HG03097 (cell line): ENCODE measurements at regions not wholly inside any gene's neighbourhood (a gene's known extent, or its start where the extent isn't known, plus 50 kb on each side); places are given as distances from the start of the nearest gene placed in this dataset.
A peak's percentile ranks its signal among the peaks of the same experiment; 100 is the strongest.

Experiments used
- ATAC-seq: cut with Tn5 transposase; IDR thresholded peaks from one replicate; pipeline ENCODE4 v1.9.1; 2021; ENCODE audit not compliant: unreplicated experiment, low FRiP score

- no peak for ATAC-seq
Measured at GRCh38 chr5:145708169-145708568, 127.0 kb downstream of the PRELID2 start.

DNA sequence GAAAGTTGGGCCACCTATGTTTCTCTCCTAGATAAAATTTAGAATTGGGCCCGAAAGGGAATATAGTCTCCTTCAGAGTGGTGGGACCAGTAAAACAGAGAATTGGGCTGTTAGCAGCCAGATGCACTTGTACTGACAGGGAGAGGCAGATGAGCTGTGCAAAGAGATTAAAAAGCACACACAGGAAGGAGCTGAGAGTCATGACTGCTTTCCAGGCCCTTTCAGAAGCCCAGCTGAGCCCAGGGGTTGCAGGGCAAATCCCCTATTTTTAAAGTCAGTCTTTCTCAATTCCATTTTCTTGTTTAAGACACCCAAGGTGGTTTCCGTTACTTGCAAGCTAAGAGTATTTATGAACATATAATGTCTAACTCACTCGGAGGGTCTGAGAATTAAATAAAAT, 130.4 kb downstream of the PRELID2 start:
- no peak for ATAC-seq

DNA sequence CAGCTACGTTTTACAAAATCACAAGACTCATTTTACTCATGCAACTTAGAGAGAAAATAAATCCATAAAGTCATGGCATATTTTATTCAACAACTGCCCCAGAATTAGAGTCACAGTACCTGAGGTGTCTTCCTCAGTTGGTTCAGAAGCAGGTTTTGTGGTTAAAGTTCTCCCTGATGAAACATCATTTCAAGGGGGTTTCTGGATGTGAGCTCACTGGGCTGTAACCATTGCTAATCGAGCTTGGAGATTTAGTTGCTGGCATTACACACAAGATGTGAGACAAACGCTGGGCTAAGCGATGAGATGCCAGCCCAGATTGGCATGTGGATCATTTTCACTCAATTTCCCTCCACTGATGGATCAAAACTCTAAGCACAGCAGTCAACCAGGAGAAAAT, 131.3 kb downstream of the PRELID2 start:
- ATAC-seq, result no peak

DNA sequence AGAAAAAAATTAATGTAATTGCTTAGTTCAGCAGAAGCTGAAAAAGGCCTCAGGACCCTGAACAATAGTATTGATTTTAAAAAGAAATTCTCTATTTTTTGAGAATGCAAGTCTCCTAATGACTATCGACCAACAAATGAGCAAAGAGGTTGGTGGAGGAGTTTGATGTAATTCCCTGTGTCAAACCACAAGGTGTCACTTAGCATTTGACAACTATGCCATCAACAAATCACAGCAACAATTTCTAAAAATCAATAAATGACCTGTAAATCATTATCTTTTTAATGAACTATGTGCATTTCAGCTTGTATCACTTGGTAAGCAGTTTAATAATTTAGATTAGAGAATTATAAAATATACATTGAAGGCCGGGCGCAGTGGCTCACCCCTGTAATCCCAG, 133.7 kb downstream of the PRELID2 start:
- no peak for ATAC-seq

DNA sequence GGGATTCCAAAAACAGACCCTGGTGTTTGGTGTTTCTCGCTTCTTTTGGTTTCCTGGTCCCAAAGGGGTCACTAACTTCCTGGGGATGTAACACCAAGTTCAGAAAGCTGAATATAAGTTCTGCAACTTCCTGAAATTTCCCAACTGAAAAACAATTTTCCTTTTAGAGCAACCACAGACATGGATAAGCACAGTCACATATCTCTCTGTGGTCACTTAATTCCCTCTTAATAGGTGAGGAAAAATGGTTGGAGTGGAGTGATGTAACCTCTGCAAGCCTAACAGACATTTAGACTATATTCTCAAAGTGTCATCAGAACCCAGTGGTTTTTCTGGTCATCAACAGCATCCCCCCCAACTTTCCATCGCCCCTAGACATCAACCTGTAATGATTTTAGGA, 135.3 kb downstream of the PRELID2 start:
- no peak for ATAC-seq

DNA sequence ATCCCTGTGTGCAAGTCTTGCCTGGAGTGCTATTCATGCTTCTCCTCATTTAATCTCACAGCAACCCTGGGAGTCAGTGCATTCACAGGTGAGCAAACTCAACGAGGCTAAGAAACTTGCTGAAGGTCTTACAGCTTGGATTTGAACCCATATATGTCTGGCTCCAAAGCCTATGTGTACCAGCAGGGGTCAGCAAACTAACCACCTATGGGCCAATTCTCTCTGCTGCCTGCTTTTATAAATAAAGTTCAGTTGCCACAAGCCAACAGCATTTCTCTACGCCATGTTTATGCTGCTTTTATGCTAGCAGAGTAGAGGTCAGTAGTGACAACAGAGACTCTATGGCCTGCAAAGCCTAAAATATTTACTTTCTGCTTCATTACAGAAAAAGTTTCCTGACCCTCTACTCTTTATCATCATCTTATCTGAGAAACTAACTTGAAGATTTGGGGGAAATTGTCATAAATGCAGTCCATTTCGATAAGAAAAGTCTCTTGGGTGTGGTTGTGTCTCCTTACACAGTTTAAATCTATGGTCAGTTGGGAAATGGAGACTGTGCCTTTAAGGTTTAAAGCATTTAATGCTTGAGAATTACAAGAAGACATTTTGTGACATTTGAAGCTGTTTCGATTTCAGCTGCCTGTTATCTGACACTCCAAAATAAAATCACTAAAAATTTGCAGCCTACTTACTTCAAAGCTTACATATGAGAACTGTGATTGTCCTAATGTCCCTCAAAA, 137.7 kb downstream of the PRELID2 start:
- ATAC-seq, result no peak

GRCh38 chr5:145689235-145689634, 145.9 kb downstream of the PRELID2 start:
- ATAC-seq, result peak; percentile 84

GRCh38 chr5:145687943-145688342, 147.2 kb downstream of the PRELID2 start:
- ATAC-seq, result no peak

GRCh38 chr5:145685417-145685816, 149.7 kb downstream of the PRELID2 start:
- no peak for ATAC-seq

GRCh38 chr5:145683431-145683830, 151.7 kb downstream of the PRELID2 start:
- ATAC-seq, result no peak

GRCh38 chr5:145682197-145682899, 152.8 kb downstream of the PRELID2 start:
- ATAC-seq, result no peak

DNA sequence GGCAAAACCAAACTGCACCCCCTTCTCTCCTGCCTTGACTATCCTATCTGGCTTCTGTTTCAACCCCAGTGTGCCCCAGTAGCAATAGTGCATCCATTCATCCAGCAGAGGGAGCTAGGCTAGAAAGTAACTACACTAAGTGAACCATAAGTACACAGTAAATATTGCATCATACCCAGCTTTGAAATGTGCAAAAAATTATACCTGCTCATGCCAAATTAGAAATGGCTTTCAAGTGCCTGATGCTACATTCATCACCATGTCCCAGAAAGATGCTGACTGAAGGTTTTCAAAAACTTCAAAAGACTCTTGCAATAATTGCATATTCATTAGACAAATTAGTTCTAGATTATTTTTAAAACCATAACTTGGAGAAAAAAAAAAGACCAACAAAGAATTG, 153.5 kb downstream of the PRELID2 start:
- peak; percentile 89 for ATAC-seq

DNA sequence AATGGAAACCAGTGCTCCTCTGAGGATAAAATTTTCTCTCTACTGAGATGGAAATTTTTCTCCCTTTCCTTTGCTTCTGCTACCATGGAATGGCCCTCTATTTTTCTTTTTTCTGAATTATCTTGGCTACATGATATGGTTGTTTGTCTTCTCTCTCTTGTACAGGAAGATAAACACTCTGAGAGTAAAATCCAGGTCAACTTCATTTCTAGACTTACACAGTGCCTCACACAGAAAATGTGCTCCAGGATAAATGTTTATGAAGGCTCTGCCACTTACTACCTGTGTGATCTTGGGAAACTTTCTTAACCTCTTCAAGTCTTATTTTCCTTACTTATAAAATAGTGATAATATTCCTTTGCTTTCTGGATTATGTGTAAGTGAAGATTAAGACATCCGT, 153.9 kb downstream of the PRELID2 start:
- ATAC-seq, result no peak

DNA sequence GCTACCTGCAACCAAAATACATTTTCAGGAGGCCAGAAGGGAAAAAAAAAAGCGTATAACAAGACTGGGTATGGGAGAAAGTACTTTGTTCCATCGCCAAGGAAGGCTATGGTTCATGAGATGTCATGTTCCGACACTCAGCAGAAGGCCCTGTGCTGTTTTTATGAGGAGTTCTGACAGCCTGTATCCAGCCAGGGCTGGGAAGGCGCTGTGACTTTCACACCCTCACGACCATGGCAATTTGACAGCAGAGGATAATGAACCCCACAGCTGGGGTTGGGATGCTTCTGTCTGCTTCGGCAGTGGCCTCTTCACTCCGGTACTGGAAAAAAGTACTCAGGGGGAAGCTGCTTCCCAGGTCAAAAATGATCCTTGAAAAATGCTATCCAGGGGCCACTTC, 154.4 kb downstream of the PRELID2 start:
- no peak for ATAC-seq

- ATAC-seq, result no peak
Measured at GRCh38 chr5:145680169-145680568, 155.0 kb downstream of the PRELID2 start.

- no peak for ATAC-seq
Measured at GRCh38 chr5:145678255-145678654, 156.9 kb downstream of the PRELID2 start.

- ATAC-seq, result no peak
Measured at GRCh38 chr5:145673786-145674185, 161.4 kb downstream of the PRELID2 start.

DNA sequence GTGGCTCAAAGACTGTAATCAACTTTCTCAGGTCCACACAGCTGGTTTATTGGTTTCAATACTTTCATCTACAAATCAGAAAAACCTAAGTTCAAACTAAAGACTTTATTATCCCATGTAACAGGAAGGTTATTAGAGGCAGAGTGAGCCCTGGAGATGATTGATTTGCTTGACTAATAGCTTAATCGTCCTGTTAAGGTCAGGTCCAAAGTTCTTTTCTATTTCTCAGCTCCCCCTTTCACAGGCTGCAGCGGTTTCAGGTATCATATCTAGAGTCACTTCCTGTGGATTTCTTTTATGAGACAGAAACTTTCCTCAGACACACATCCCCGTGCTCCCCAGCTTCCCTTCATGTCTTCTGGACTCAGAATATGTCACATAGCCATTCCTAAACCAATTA, 166.4 kb downstream of the PRELID2 start:
- no peak for ATAC-seq

DNA sequence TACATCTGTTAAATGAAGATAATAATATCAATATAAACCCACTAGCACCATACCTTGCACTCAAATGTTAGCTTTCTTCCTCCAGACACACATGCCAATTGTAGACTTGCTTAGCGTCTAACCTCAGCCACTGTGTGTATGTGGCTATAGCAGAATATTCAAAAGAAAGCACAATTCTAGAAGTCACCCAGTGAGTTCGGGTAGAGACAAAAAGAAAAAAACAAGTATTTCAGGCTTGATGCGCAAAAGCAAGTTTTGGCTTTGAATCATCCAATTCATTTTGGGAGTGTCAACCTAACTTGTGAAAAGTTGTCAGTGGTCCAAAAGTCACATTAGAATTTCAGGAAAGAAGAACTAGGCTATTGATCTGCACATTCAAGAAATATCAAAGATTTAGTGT, 167.4 kb downstream of the PRELID2 start:
- no peak for ATAC-seq

GRCh38 chr5:145666591-145666990, 168.6 kb downstream of the PRELID2 start:
- no peak for ATAC-seq

DNA sequence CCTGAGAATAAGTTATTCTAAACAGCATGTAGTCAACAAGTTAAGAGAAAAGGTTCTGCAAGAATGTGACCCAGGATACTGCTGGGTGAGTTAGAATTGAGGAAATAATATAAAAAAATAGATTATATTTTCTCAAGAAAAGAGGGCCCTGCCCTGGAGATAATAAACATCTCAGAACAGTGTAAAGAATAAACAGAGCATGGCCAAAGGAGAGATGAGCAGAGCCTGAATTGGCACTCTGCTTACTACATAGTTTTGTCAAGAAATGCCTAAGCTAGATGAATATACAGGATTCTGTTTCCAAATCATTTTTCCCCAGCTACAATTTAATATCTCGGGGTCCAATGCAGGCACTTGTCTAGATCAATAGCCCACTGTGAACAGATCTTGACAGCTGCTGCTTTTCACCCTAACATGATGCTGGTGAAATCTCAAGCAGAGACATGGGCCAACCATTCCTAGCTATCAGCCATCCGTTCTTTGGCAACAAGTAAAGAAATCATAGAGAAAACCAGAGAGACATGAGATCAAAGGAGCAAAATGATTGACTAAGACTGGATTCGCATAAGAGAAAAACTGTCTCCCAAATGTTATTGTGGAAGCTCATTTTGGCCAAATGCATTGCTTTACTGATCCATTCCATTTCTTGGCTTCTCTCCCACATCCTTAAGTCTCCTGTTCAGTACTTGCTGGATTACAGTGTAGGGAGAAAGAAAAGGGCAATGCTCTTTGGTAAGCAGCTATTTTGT, 173.2 kb downstream of the PRELID2 start:
- no peak for ATAC-seq
